HCT116 (cell line): ENCODE measurements at regions not wholly inside any gene's neighbourhood (a gene's known extent, or its start where the extent isn't known, plus 50 kb on each side); places are given as distances from the start of the nearest gene placed in this dataset.

Source experiments
- ATAC-seq: fragments of 200-7000 bp; cut with Tn5 transposase; 2 replicates; pipeline ENCODE4 v1.9.1; 2020; ENCODE audit warnings: mild to moderate bottlenecking, moderate library complexity
- BruUV-seq: library from RNA; stranded (reverse); fragments of 400-500 nt; replicated peaks from 2 replicates; lab custom pipeline; 2021; lab: Mats Ljungman, UMichigan
- CTCF ChIA-PET: fragments of 300-600 bp; sonication (Branson Sonifier 250); formaldehyde crosslinking; loops from one replicate; lab custom pipeline; 2021; ENCODE audit warnings: antibody characterized with exemption; lab: Charles Lee
- POLR2A ChIA-PET: fragments of 300-600, 350-600 bp; sonication (Branson Sonifier 250); formaldehyde crosslinking; loops from one replicate; lab custom pipeline; 2021; ENCODE audit warnings: antibody characterized with exemption; lab: Charles Lee
- RAD21 ChIA-PET, 2 experiments: fragments of 300-600 bp; sonication (Branson Sonifier 250); formaldehyde crosslinking; loops; one replicate each; lab custom pipeline; 2023; ENCODE audit warnings: low total read pairs in 2 of 2; ENCODE audit not compliant: uncharacterized antibody in 2 of 2, unreplicated experiment in 2 of 2, low non-redundant PET in 1 of 2; lab: Charles Lee
- DNase-seq: peaks from one replicate; pipeline ENCODE4 v3.0.0-alpha.2; 2010; ENCODE audit warnings: low read depth, low spot score
- H2AFZ ChIP-seq: fragments of 200-600 bp; shearing (Covaris generic), sonication (generic); 2 replicates; pipeline ENCODE4 v1.6.1; 2017; ENCODE audit warnings: low read depth, mixed run types, mixed read lengths, antibody characterized with exemption, low read length; ENCODE audit not compliant: poor library complexity, severe bottlenecking
- H3K27ac ChIP-seq: 2 replicates; pipeline ENCODE4 v1.5.1; 2012; ENCODE audit warnings: low read depth, low read length
- H3K27me3 ChIP-seq: fragments of 200-600 bp; sonication (generic); 2 replicates; pipeline ENCODE4 v1.6.1; 2016; ENCODE audit warnings: mixed run types, low read length, mixed read lengths; ENCODE audit not compliant: insufficient read depth
- H3K36me3 ChIP-seq, 2 experiments: fragments of 200-500 bp in 1 of 2; fragments of 200-600 bp in 1 of 2; sonication (Bioruptor generic) in 1 of 2; sonication (generic) in 1 of 2; 2 replicates each; pipeline versions ENCODE4 v1.5.1 to v1.6.1; 2014 to 2016; ENCODE audit warnings: low read length in 2 of 2, inconsistent platforms in 1 of 2, mixed read lengths in 1 of 2, mixed run types in 1 of 2; ENCODE audit not compliant: insufficient read depth in 2 of 2, control insufficient read depth in 1 of 2
- H3K4me1 ChIP-seq, 2 experiments: fragments of 200-600 bp in 1 of 2; sonication (generic) in 1 of 2; 2 replicates each; pipeline versions ENCODE4 v1.5.1 to v1.6.1; 2012 to 2017; ENCODE audit warnings: low read length in 2 of 2, inconsistent platforms in 1 of 2, mild to moderate bottlenecking in 1 of 2, mixed read lengths in 1 of 2, mixed run types in 1 of 2, moderate library complexity in 1 of 2; ENCODE audit not compliant: insufficient read depth in 2 of 2, control insufficient read depth in 1 of 2
- H3K4me2 ChIP-seq: fragments of 200-600 bp; sonication (generic); 2 replicates; pipeline ENCODE4 v1.6.1; 2017; ENCODE audit warnings: mixed run types, low read length, mixed read lengths
- H3K4me3 ChIP-seq, 2 experiments: fragments of 200-600 bp in 1 of 2; sonication (generic) in 1 of 2; replicated peaks in 1 of 2; 2 replicates each; pipeline ENCODE4 v1.5.1; 2011 to 2016; ENCODE audit warnings: low read length in 2 of 2, control low read depth in 1 of 2, low read depth in 1 of 2, mild to moderate bottlenecking in 1 of 2, mixed read lengths in 1 of 2, mixed run types in 1 of 2
- H3K79me2 ChIP-seq: fragments of 200-600 bp; sonication (generic); 2 replicates; pipeline ENCODE4 v1.6.1; 2017; ENCODE audit warnings: mild to moderate bottlenecking, mixed run types, low read length, moderate library complexity, mixed read lengths; ENCODE audit not compliant: insufficient read depth
- H3K9ac ChIP-seq: fragments of 200-600 bp; sonication (generic); 2 replicates; pipeline ENCODE4 v1.6.1; 2016; ENCODE audit warnings: low read length, mixed read lengths
- H3K9me2 ChIP-seq: fragments of 200-600 bp; sonication (generic), shearing (Covaris generic); 2 replicates; pipeline ENCODE4 v1.6.1; 2017; ENCODE audit warnings: mixed run types, mild to moderate bottlenecking, moderate library complexity; ENCODE audit not compliant: insufficient read depth
- H3K9me3 ChIP-seq, 2 experiments: fragments of 200-500 bp in 1 of 2; fragments of 200-600 bp in 1 of 2; sonication (Bioruptor generic) in 1 of 2; sonication (generic) in 1 of 2; 2 replicates each; pipeline ENCODE4 v1.6.1; 2014 to 2017; ENCODE audit warnings: low read length in 2 of 2, mixed read lengths in 2 of 2, inconsistent platforms in 1 of 2, low read depth in 1 of 2, mild to moderate bottlenecking in 1 of 2, mixed run types in 1 of 2, moderate library complexity in 1 of 2; ENCODE audit not compliant: control insufficient read depth in 1 of 2, insufficient read depth in 1 of 2
- H4K20me1 ChIP-seq: fragments of 200-600 bp; sonication (generic), shearing (Covaris generic); 2 replicates; pipeline ENCODE4 v1.6.1; 2017; ENCODE audit warnings: mixed run types, mild to moderate bottlenecking, moderate library complexity; ENCODE audit not compliant: insufficient read depth
- ATF3 ChIP-seq: IDR thresholded peaks from 2 replicates; pipeline ENCODE4 v1.6.1; 2012
- CBX3 ChIP-seq: IDR thresholded peaks from 2 replicates; pipeline ENCODE4 v1.6.1; 2012; ENCODE audit warnings: low read depth
- CEBPB ChIP-seq: IDR thresholded peaks from 2 replicates; pipeline ENCODE4 v1.6.1; 2012; ENCODE audit warnings: low read depth
- EGR1 ChIP-seq: IDR thresholded peaks from 2 replicates; pipeline ENCODE4 v1.6.1; 2012; ENCODE audit warnings: low read depth
- ELF1 ChIP-seq: IDR thresholded peaks from 2 replicates; pipeline ENCODE4 v1.6.1; 2012; ENCODE audit warnings: low read depth, borderline replicate concordance
- EZH2 ChIP-seq: fragments of 200-600 bp; sonication (generic); IDR thresholded peaks from 2 replicates; pipeline ENCODE4 v1.6.1; 2017; ENCODE audit warnings: antibody characterized with exemption, mixed run types
- EZH2phosphoT487 ChIP-seq: fragments of 200-600 bp; IDR thresholded peaks from 2 replicates; pipeline ENCODE4 v1.6.1; 2018; ENCODE audit warnings: antibody characterized with exemption, borderline replicate concordance
- FOSL1 ChIP-seq: IDR thresholded peaks from 2 replicates; pipeline ENCODE4 v1.6.1; 2012; ENCODE audit warnings: low read depth
- JUND ChIP-seq: IDR thresholded peaks from 2 replicates; pipeline ENCODE4 v1.6.1; 2012
- POLR2A ChIP-seq: IDR thresholded peaks from 2 replicates; pipeline ENCODE4 v1.7.0; 2011; ENCODE audit warnings: borderline replicate concordance; ENCODE audit not compliant: insufficient read depth, insufficient read length; ENCODE audit errors: extremely low read depth
- POLR2AphosphoS5 ChIP-seq: IDR thresholded peaks from 2 replicates; pipeline ENCODE4 v1.6.1; 2011; ENCODE audit warnings: mild to moderate bottlenecking, low read depth, low read length, moderate library complexity
- REST ChIP-seq: IDR thresholded peaks from 2 replicates; pipeline ENCODE4 v1.6.1; 2012; ENCODE audit warnings: low read depth
- SIN3A ChIP-seq: IDR thresholded peaks from 2 replicates; pipeline ENCODE4 v1.6.1; 2012; ENCODE audit warnings: low read depth
- SP1 ChIP-seq: IDR thresholded peaks from 2 replicates; pipeline ENCODE4 v1.6.1; 2012; ENCODE audit warnings: low read depth
- SRF ChIP-seq: IDR thresholded peaks from 2 replicates; pipeline ENCODE4 v1.6.1; 2012; ENCODE audit warnings: low read depth
- ZFX ChIP-seq: fragments of 450-650 bp; IDR thresholded peaks from 2 replicates; pipeline ENCODE4 v1.6.1; 2017
- ZNF274 ChIP-seq: fragments of 200-500 bp; sonication (Bioruptor generic); IDR thresholded peaks from 2 replicates; pipeline ENCODE4 v1.6.1; 2014; ENCODE audit warnings: mild to moderate bottlenecking, low read depth, low read length, inconsistent platforms
- intact Hi-C: fragments of 100-400 bp; cut with micrococcal nuclease; formaldehyde crosslinking; loops from 2 replicates; pipeline ENCODE4 v1.10.0; 2022

- ChIA-PET CTCF (no interaction called here), RAD21 (no interaction called here), POLR2A (no interaction called here)
- Histone ChIP-seq H3K27ac (no peak overlapping the region), H3K9me3 (no peaks in the 10 kb centered on the region), H3K79me2 (no peaks in the 10 kb centered on the region), H3K9me2 (no peaks in the 10 kb centered on the region), H2AFZ (no peak overlapping the region), H3K4me3 (no peak overlapping the region), H3K27me3 (no peaks in the 10 kb centered on the region), H3K4me1 (no peaks in the 10 kb centered on the region), H4K20me1 (no peaks in the 10 kb centered on the region), H3K9ac (no peak overlapping the region), H3K4me2 (no peak overlapping the region), H3K36me3 (no peaks in the 10 kb centered on the region)
- no peak for DNase-seq
- ATAC-seq = no peak
- no peak for TF ChIP-seq FOSL1
- no peak for TF ChIP-seq EZH2
- TF ChIP-seq ZFX = no peak
- no peak for TF ChIP-seq POLR2AphosphoS5
- TF ChIP-seq SIN3A = no peak
- no peak for TF ChIP-seq ELF1
- no peak for TF ChIP-seq EGR1
- TF ChIP-seq EZH2phosphoT487 = no peak
- no peak for TF ChIP-seq CEBPB
- no peak for TF ChIP-seq CBX3
- no peak for TF ChIP-seq SRF
- TF ChIP-seq ATF3 = no peak
- TF ChIP-seq POLR2A = no peak
- no peak for TF ChIP-seq JUND
- TF ChIP-seq REST = no peak
- TF ChIP-seq ZNF274 = no peak
- TF ChIP-seq SP1 = no peak
- no TSS peak for BruUV-seq
- intact Hi-C loops = no loop called here
These were observed 51.9 kb upstream of the TBL1XR1 start for GRCh38 chr3:177249203-177249602.
